Cardiac fibroblast (primary cell): ENCODE measurements at regions not wholly inside any gene's neighbourhood (a gene's known extent, or its start where the extent isn't known, plus 50 kb on each side); places are given as distances from the start of the nearest gene placed in this dataset.

ENCODE experiments used
- DNase-seq, 2 donors: peaks; one replicate each; pipeline versions ENCODE4 v3.0.0 to v3.0.0-alpha.2; 2010; ENCODE audit warnings: low read depth in 2 of 2
- H3K4me3 ChIP-seq, 2 donors: replicated peaks in 1 of 2; 1 replicate in 1 of 2; 2 replicates in 1 of 2; pipeline ENCODE4 v1.5.1; 2011; ENCODE audit warnings: low read depth in 2 of 2, low read length in 2 of 2, mild to moderate bottlenecking in 2 of 2, moderate library complexity in 1 of 2
- CTCF ChIP-seq: IDR thresholded peaks from one replicate; pipeline ENCODE4 v1.5.1; 2011; ENCODE audit warnings: low read depth, mild to moderate bottlenecking, low read length, inconsistent platforms

GRCh38 chr20:41983159-41983558 is 365.0 kb upstream of the CHD6 start:
- DNase-seq = no peak
- H3K4me3 ChIP-seq = no peak overlapping the region
- no peak for TF ChIP-seq CTCF

- no peak for DNase-seq
- TF ChIP-seq CTCF = no peak
- H3K4me3 ChIP-seq = no peak overlapping the region
Observed at GRCh38 chr20:41981746-41982145, 363.6 kb upstream of the CHD6 start.

- no peak for DNase-seq
- no peak for TF ChIP-seq CTCF
- H3K4me3 ChIP-seq = no peak overlapping the region
Observed at GRCh38 chr20:41978875-41979274, 360.7 kb upstream of the CHD6 start.

- no peak for TF ChIP-seq CTCF
- no peak overlapping the region for H3K4me3 ChIP-seq
- no peak for DNase-seq
Observed at GRCh38 chr20:41978246-41978790, 360.1 kb upstream of the CHD6 start.

GRCh38 chr20:41969656-41970055 is 351.5 kb upstream of the CHD6 start:
- no peak overlapping the region for H3K4me3 ChIP-seq
- no peak for TF ChIP-seq CTCF
- DNase-seq = no peak

- H3K4me3 ChIP-seq = no peak overlapping the region
- TF ChIP-seq CTCF = no peak
- DNase-seq = no peak
Observed at GRCh38 chr20:41960166-41960565, 342.0 kb upstream of the CHD6 start.

- no peak overlapping the region for H3K4me3 ChIP-seq
- no peak for TF ChIP-seq CTCF
- no peak for DNase-seq
Observed at GRCh38 chr20:41958391-41958790, 340.2 kb upstream of the CHD6 start.
